HL-60 (cell line): ENCODE measurements at regions not wholly inside any gene's neighbourhood (a gene's known extent, or its start where the extent isn't known, plus 50 kb on each side); places are given as distances from the start of the nearest gene placed in this dataset.
A peak's percentile ranks its signal among the peaks of the same experiment; 100 is the strongest.

Experiments
- DNase-seq, 2 experiments: peaks; one replicate each; pipeline ENCODE4 v3.0.0-alpha.2; 2010 to 2020; ENCODE audit warnings: low read depth in 1 of 2, low spot score in 1 of 2
- H3K27ac ChIP-seq: fragments of 250-450 bp; sonication (Bioruptor Pico); replicated peaks from 2 replicates; pipeline ENCODE4 v1.5.1; 2020; ENCODE audit warnings: mild to moderate bottlenecking, moderate library complexity
- H3K27me3 ChIP-seq: fragments of 250-450 bp; sonication (Bioruptor Pico); 2 replicates; pipeline ENCODE4 v1.5.1; 2021; ENCODE audit warnings: mild to moderate bottlenecking, moderate library complexity; ENCODE audit not compliant: insufficient read depth, poor library complexity, severe bottlenecking
- H3K4me3 ChIP-seq: replicated peaks from 2 replicates; pipeline ENCODE4 v1.5.1; 2011; ENCODE audit warnings: mild to moderate bottlenecking, control low read depth, low read length; ENCODE audit not compliant: insufficient read depth
- GABPA ChIP-seq: IDR thresholded peaks from 2 replicates; pipeline ENCODE4 v1.6.1; 2012; ENCODE audit warnings: low read depth
- POLR2AphosphoS5 ChIP-seq: IDR thresholded peaks from 2 replicates; pipeline ENCODE4 v1.6.1; 2012; ENCODE audit warnings: low read depth
- SPI1 ChIP-seq: IDR thresholded peaks from 2 replicates; pipeline ENCODE4 v1.6.1; 2012; ENCODE audit warnings: low read depth, mild to moderate bottlenecking, borderline replicate concordance
- TF ChIP-seq, protein P1 (sequence below): IDR thresholded peaks from one replicate; pipeline ENCODE4 v1.5.1; 2011; ENCODE audit warnings: low read length, control low read depth, inconsistent platforms; ENCODE audit not compliant: insufficient read depth
- TF ChIP-seq, protein P2 (sequence below): IDR thresholded peaks from 2 replicates; pipeline ENCODE4 v1.6.1; 2012; ENCODE audit warnings: low read depth; ENCODE audit not compliant: insufficient replicate concordance

DNA sequence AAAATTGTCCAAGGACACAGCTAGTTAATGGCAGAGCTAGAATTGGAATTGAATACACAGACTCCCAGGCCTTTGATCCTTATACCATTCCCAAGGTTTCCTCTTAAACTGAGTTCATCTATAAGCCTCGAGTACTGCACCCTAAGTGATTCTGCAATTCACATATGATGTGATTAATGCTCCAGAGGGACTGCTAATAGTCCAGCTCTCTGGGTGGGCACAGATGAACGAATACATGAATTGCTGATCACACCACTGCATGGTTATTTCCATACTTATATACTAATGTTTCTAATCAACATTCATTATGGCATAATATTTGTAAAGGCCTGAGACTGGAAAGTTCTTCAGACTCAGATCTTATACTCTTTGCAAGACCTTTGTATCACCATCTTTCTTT, 101.8 kb downstream of the NUFIP1 start:
- DNase-seq, result no peak
- Histone ChIP-seq H3K27ac (no peak overlapping the region), H3K27me3 (no peaks in the 10 kb centered on the region), H3K4me3 (no peak overlapping the region)
- TF ChIP-seq GABPA, result no peak
- no peak for TF ChIP-seq POLR2AphosphoS5
- TF ChIP-seq, protein P1, sequence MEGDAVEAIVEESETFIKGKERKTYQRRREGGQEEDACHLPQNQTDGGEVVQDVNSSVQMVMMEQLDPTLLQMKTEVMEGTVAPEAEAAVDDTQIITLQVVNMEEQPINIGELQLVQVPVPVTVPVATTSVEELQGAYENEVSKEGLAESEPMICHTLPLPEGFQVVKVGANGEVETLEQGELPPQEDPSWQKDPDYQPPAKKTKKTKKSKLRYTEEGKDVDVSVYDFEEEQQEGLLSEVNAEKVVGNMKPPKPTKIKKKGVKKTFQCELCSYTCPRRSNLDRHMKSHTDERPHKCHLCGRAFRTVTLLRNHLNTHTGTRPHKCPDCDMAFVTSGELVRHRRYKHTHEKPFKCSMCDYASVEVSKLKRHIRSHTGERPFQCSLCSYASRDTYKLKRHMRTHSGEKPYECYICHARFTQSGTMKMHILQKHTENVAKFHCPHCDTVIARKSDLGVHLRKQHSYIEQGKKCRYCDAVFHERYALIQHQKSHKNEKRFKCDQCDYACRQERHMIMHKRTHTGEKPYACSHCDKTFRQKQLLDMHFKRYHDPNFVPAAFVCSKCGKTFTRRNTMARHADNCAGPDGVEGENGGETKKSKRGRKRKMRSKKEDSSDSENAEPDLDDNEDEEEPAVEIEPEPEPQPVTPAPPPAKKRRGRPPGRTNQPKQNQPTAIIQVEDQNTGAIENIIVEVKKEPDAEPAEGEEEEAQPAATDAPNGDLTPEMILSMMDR, result no peak
- no peak for TF ChIP-seq SPI1
- TF ChIP-seq, protein P2, sequence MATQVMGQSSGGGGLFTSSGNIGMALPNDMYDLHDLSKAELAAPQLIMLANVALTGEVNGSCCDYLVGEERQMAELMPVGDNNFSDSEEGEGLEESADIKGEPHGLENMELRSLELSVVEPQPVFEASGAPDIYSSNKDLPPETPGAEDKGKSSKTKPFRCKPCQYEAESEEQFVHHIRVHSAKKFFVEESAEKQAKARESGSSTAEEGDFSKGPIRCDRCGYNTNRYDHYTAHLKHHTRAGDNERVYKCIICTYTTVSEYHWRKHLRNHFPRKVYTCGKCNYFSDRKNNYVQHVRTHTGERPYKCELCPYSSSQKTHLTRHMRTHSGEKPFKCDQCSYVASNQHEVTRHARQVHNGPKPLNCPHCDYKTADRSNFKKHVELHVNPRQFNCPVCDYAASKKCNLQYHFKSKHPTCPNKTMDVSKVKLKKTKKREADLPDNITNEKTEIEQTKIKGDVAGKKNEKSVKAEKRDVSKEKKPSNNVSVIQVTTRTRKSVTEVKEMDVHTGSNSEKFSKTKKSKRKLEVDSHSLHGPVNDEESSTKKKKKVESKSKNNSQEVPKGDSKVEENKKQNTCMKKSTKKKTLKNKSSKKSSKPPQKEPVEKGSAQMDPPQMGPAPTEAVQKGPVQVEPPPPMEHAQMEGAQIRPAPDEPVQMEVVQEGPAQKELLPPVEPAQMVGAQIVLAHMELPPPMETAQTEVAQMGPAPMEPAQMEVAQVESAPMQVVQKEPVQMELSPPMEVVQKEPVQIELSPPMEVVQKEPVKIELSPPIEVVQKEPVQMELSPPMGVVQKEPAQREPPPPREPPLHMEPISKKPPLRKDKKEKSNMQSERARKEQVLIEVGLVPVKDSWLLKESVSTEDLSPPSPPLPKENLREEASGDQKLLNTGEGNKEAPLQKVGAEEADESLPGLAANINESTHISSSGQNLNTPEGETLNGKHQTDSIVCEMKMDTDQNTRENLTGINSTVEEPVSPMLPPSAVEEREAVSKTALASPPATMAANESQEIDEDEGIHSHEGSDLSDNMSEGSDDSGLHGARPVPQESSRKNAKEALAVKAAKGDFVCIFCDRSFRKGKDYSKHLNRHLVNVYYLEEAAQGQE, result no peak

DNA sequence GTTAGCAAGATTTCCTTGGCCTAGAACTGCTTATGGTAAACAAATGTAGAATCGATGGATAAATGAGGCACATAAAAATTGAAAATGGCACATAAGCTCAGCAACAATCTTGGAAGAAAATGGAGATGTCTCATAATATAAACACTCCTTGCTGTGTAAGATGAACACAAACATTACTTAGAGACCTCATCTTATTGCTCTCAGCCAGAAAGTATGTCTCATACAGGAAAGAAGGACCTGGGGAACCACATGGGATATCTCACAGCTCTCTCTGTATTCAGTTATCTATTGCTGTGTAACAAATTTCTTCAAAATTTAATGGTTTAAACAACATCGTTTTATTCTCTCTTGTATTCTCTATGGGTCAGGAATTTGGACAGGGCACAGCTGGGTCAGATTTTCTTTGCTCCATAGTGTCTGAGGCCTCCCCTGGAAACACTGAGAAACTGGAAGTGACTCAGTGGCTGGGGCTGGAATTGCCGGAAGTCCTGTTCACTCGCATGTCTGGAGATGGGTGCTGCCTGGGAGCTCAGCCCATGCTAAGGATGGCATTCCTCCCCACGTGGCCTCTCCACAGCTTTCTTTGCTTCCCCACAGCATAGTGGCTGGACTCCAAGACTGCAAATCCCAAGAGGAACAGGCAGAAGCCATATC, 105.1 kb downstream of the NUFIP1 start:
- TF ChIP-seq SPI1 (no peak), GABPA (no peak), POLR2AphosphoS5 (no peak)
- TF ChIP-seq, protein P1, result no peak
- TF ChIP-seq, protein P2, result no peak
- DNase-seq, result no peak

DNA sequence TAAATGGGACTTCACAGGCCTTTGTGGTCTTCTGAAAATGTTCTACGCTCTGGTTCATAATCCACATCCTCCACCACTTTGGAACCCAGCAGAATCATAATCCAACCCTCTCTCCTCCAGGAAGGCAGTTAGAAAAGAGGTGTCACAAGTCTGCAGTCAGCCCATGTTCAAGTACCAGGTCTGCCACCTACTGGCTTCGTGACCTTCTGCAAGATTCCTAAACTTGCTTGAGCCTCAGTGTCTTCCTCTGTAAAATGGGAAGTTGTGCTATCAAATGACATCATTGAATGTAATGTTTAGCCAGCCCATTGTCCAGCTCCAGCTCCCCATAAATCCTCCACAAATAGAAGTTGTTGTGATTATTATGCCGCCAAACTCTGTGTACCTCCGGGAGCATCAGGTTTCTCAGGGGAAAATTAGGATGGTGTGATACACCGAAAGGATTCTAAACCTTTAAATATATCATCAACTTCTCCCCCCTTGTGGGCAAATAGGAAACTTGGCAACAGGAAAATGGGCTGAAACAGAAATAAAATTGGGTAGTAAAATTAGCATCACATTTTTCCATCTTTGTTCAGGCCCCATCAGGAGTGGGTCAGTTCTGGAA, 109.7 kb downstream of the NUFIP1 start:
- Histone ChIP-seq H3K27ac (no peak overlapping the region), H3K27me3 (no peaks in the 10 kb centered on the region), H3K4me3 (no peak overlapping the region)
- peak; percentile 3 to 36 for DNase-seq
- TF ChIP-seq, protein P1, result peak; percentile 4
- no peak for TF ChIP-seq GABPA

More for the DNA sequence above, 105.1 kb downstream of the NUFIP1 start:
- Histone ChIP-seq H3K4me3 (no peak overlapping the region), H3K27me3 (no peaks in the 10 kb centered on the region), H3K27ac (no peak overlapping the region)
